ENCODE measurements at regions not wholly inside any gene's neighbourhood (a gene's known extent, or its start where the extent isn't known, plus 50 kb on each side); places are given as distances from the start of the nearest gene placed in this dataset.

DNA sequence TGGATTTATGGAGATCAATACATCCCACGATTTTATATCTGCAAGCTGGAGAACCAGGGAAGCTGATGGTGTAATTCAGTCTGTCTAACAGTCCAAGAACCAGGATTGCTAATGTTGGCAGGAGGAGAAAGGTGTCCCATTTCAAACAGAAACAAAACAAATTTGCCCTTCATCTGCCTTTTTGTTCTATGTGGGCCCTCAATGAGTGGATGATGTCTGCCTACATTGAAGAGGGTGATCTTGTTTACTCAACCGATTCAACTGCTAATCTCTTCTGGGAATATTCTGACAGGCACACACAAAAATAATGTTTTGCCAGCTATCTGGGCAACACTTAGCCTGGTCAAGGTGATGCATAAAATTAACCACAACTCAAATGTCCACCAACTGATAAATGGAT, 65.1 kb upstream of the IL33 start:
- no peak overlapping the region for H3K9ac ChIP-seq (ENCODE audit: low read length)
- no peak overlapping the region for H3K4me3 Mint-ChIP-seq (ENCODE audit: unreplicated experiment)
- H3K27ac ChIP-seq (ENCODE audit: low read depth, low read length), result no peak overlapping the region
- no peak overlapping the region for H2AFZ ChIP-seq (ENCODE audit: low read depth, low read length)
- H3K27me3 ChIP-seq (ENCODE audit: insufficient read depth, low read length), result no peaks in the 10 kb centered on the region
- H3K4me1 ChIP-seq (ENCODE audit: insufficient read depth, low read length), result no peaks in the 10 kb centered on the region
- H4K20me1 ChIP-seq (ENCODE audit: insufficient read depth, low read length), result no peaks in the 10 kb centered on the region
- H3K27me3 Mint-ChIP-seq (ENCODE audit: low read depth, unreplicated experiment), result no peaks in the 10 kb centered on the region
- no peak overlapping the region for H3K4me3 ChIP-seq (ENCODE audit: insufficient read depth, low read depth, low read length)
- TF ChIP-seq, protein P1, sequence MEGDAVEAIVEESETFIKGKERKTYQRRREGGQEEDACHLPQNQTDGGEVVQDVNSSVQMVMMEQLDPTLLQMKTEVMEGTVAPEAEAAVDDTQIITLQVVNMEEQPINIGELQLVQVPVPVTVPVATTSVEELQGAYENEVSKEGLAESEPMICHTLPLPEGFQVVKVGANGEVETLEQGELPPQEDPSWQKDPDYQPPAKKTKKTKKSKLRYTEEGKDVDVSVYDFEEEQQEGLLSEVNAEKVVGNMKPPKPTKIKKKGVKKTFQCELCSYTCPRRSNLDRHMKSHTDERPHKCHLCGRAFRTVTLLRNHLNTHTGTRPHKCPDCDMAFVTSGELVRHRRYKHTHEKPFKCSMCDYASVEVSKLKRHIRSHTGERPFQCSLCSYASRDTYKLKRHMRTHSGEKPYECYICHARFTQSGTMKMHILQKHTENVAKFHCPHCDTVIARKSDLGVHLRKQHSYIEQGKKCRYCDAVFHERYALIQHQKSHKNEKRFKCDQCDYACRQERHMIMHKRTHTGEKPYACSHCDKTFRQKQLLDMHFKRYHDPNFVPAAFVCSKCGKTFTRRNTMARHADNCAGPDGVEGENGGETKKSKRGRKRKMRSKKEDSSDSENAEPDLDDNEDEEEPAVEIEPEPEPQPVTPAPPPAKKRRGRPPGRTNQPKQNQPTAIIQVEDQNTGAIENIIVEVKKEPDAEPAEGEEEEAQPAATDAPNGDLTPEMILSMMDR (IDR thresholded peaks at IDR 0.05; ENCODE audit: insufficient read depth, low read depth, low read length), result no peak
- no peak for TF ChIP-seq EZH2 (IDR thresholded peaks at IDR 0.05; ENCODE audit: insufficient read depth, low read length)
- no peak for DNase-seq (ENCODE audit: low read depth)
- H3K4me1 Mint-ChIP-seq (ENCODE audit: low read depth, unreplicated experiment), result no peaks in the 10 kb centered on the region
- H3K36me3 Mint-ChIP-seq (ENCODE audit: low read depth, unreplicated experiment), result no peaks in the 10 kb centered on the region
- H3K36me3 ChIP-seq (ENCODE audit: insufficient read depth, low read length), result no peaks in the 10 kb centered on the region
- no peak for FAIRE-seq
- no peaks in the 10 kb centered on the region for H3K9me3 ChIP-seq (ENCODE audit: insufficient read depth, low read depth, low read length)
- no peak overlapping the region for H3K27ac Mint-ChIP-seq (ENCODE audit: unreplicated experiment)
- H3K4me2 ChIP-seq (ENCODE audit: low read length), result no peak overlapping the region
- H3K79me2 ChIP-seq (ENCODE audit: insufficient read depth, low read length), result no peaks in the 10 kb centered on the region
- H3K9me3 Mint-ChIP-seq (ENCODE audit: unreplicated experiment), result no peaks in the 10 kb centered on the region

DNA sequence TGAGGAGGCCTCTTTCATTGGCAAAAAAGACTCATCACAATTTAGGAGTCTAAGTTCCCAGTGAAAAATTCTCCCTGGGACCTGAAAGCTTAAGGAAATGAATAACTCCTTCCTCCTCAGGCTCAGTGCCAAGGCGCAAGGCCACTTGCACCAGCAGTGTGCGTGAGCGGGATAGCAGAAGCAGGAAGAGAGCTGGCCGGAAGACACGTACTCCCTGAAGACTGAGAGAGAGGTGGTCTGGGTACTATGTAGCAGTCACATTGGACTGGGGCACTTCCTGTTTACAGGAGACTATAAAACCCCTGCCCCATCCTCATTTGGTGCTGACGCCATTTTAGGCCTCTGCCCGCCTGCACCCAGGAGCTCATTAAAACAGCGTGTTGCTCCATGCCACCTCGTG, 66.3 kb upstream of the IL33 start:
- FAIRE-seq, result no peak
- no peak overlapping the region for H3K27ac Mint-ChIP-seq (ENCODE audit: unreplicated experiment)

DNA sequence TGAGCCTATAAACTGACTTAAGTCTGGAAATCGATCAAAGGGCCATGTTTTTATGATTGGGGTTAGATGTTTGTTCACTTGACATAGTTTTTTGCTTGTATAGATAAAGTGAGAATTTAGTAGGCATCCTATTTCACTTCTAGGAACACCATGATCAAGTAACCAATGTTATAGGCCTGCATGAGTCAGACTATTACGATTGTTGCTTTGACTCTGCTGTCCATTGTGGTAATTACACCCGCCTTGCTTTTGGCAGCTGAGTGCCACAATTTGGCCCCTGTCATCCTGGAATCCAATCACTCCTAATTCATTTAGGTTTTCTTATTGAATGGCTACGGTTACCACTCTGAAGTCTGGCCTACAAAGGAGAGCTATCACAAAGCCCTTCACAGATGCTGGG, 67.8 kb upstream of the IL33 start:
- H4K20me1 ChIP-seq (ENCODE audit: insufficient read depth, low read length), result no peaks in the 10 kb centered on the region

More for the DNA sequence above, 66.3 kb upstream of the IL33 start:
- no peaks in the 10 kb centered on the region for H3K9me3 ChIP-seq (ENCODE audit: insufficient read depth, low read depth, low read length)
- Mint-ChIP-seq H3K27me3 (ENCODE audit: low read depth, unreplicated experiment) (no peaks in the 10 kb centered on the region), H3K4me3 (ENCODE audit: unreplicated experiment) (no peak overlapping the region), H3K36me3 (ENCODE audit: low read depth, unreplicated experiment) (no peaks in the 10 kb centered on the region), H3K9me3 (ENCODE audit: unreplicated experiment) (no peaks in the 10 kb centered on the region), H3K4me1 (ENCODE audit: low read depth, unreplicated experiment) (no peaks in the 10 kb centered on the region)
- H3K79me2 ChIP-seq (ENCODE audit: insufficient read depth, low read length), result no peaks in the 10 kb centered on the region
- DNase-seq (ENCODE audit: low read depth), result no peak
- H3K27ac ChIP-seq (ENCODE audit: low read depth, low read length), result no peak overlapping the region
- no peaks in the 10 kb centered on the region for H3K4me1 ChIP-seq (ENCODE audit: insufficient read depth, low read length)
- no peaks in the 10 kb centered on the region for H3K36me3 ChIP-seq (ENCODE audit: insufficient read depth, low read length)
- no peak overlapping the region for H3K4me3 ChIP-seq (ENCODE audit: insufficient read depth, low read depth, low read length)
- no peak overlapping the region for H2AFZ ChIP-seq (ENCODE audit: low read depth, low read length)
- no peak overlapping the region for H3K4me2 ChIP-seq (ENCODE audit: low read length)
- H3K27me3 ChIP-seq (ENCODE audit: insufficient read depth, low read length), result no peaks in the 10 kb centered on the region
- no peak for TF ChIP-seq EZH2 (IDR thresholded peaks at IDR 0.05; ENCODE audit: insufficient read depth, low read length)
- TF ChIP-seq, protein P1 (IDR thresholded peaks at IDR 0.05; ENCODE audit: insufficient read depth, low read depth, low read length), result no peak
- H3K9ac ChIP-seq (ENCODE audit: low read length), result no peak overlapping the region
- no peaks in the 10 kb centered on the region for H4K20me1 ChIP-seq (ENCODE audit: insufficient read depth, low read length)

More for the DNA sequence above, 67.8 kb upstream of the IL33 start:
- H3K27me3 ChIP-seq (ENCODE audit: insufficient read depth, low read length), result no peaks in the 10 kb centered on the region
- Mint-ChIP-seq H3K4me1 (ENCODE audit: low read depth, unreplicated experiment) (no peaks in the 10 kb centered on the region), H3K27ac (ENCODE audit: unreplicated experiment) (no peak overlapping the region), H3K27me3 (ENCODE audit: low read depth, unreplicated experiment) (no peaks in the 10 kb centered on the region), H3K36me3 (ENCODE audit: low read depth, unreplicated experiment) (no peaks in the 10 kb centered on the region), H3K4me3 (ENCODE audit: unreplicated experiment) (no peak overlapping the region), H3K9me3 (ENCODE audit: unreplicated experiment) (no peaks in the 10 kb centered on the region)
- no peak overlapping the region for H3K4me3 ChIP-seq (ENCODE audit: insufficient read depth, low read depth, low read length)
- peak; percentile 35 for DNase-seq (ENCODE audit: low read depth)
- H3K4me1 ChIP-seq (ENCODE audit: insufficient read depth, low read length), result no peaks in the 10 kb centered on the region
- no peaks in the 10 kb centered on the region for H3K79me2 ChIP-seq (ENCODE audit: insufficient read depth, low read length)
- no peak for TF ChIP-seq EZH2 (IDR thresholded peaks at IDR 0.05; ENCODE audit: insufficient read depth, low read length)
- TF ChIP-seq, protein P1 (IDR thresholded peaks at IDR 0.05; ENCODE audit: insufficient read depth, low read depth, low read length), result no peak
- no peak for FAIRE-seq
- H2AFZ ChIP-seq (ENCODE audit: low read depth, low read length), result no peak overlapping the region
- H3K36me3 ChIP-seq (ENCODE audit: insufficient read depth, low read length), result no peaks in the 10 kb centered on the region
- no peak overlapping the region for H3K9ac ChIP-seq (ENCODE audit: low read length)
- H3K9me3 ChIP-seq (ENCODE audit: insufficient read depth, low read depth, low read length), result no peaks in the 10 kb centered on the region
- H3K4me2 ChIP-seq (ENCODE audit: low read length), result no peak overlapping the region
- no peak overlapping the region for H3K27ac ChIP-seq (ENCODE audit: low read depth, low read length)
